ENCODE measurements at regions not wholly inside any gene's neighbourhood (a gene's known extent, or its start where the extent isn't known, plus 50 kb on each side); places are given as distances from the start of the nearest gene placed in this dataset.
A peak's percentile ranks its signal among the peaks of the same experiment; 100 is the strongest.

GRCh38 chr6:30007132-30007764 is 53.8 kb upstream of the POLR1H start:
- H3K4me3 ChIP-seq: no peak overlapping the region
- intact Hi-C loops (cut with DNase I, micrococcal nuclease): no loop called here
- ATAC-seq (peak; percentile 69), DNase-seq (peak in 2 of 3 donors; percentile 46 to 67)
- H3K4me1 ChIP-seq (ENCODE audit: low read depth): peaks cover 10% of the 10 kb centered on the region
- H3K36me3 ChIP-seq (ENCODE audit: low read depth): no peaks in the 10 kb centered on the region
- TF ChIP-seq CTCF (IDR thresholded peaks at IDR 0.05): no peak
- no peaks in the 10 kb centered on the region for H3K9me3 ChIP-seq

GRCh38 chr6:30009113-30009512 is 52.0 kb upstream of the POLR1H start:
- no peaks in the 10 kb centered on the region for H3K9me3 ChIP-seq
- no peaks in the 10 kb centered on the region for H3K36me3 ChIP-seq (ENCODE audit: low read depth)
- DNase-seq (no peak), ATAC-seq (no peak)
- H3K4me3 ChIP-seq: no peak overlapping the region
- TF ChIP-seq CTCF (IDR thresholded peaks at IDR 0.05): no peak
- peaks cover 10% of the 10 kb centered on the region for H3K4me1 ChIP-seq (ENCODE audit: low read depth)
- intact Hi-C loops (cut with DNase I, micrococcal nuclease): no loop called here

Data from mucosa of descending colon (tissue), 3 donors.